ENCODE measurements at regions not wholly inside any gene's neighbourhood (a gene's known extent, or its start where the extent isn't known, plus 50 kb on each side); places are given as distances from the start of the nearest gene placed in this dataset.

- no peak for DNase-seq (ENCODE audit: low spot score)
These were observed 66.5 kb downstream of the RNF6 start for GRCh38 chr13:26155568-26155967.

GRCh38 chr13:26133851-26134250 lies 82.0 kb upstream of the SHISA2 start:
- DNase-seq (ENCODE audit: low spot score) = no peak

GRCh38 chr13:26133286-26133685 lies 81.5 kb upstream of the SHISA2 start:
- no peak for DNase-seq (ENCODE audit: low spot score)

GRCh38 chr13:26132756-26133155 lies 80.9 kb upstream of the SHISA2 start:
- no peak for DNase-seq (ENCODE audit: low spot score)

- DNase-seq (ENCODE audit: low spot score) = no peak
These were observed 76.9 kb upstream of the SHISA2 start for GRCh38 chr13:26128676-26129075.

- DNase-seq (ENCODE audit: low spot score) = no peak
These were observed 65.8 kb upstream of the SHISA2 start for GRCh38 chr13:26117620-26118019.

- peak; percentile 13 for DNase-seq (ENCODE audit: low spot score)
These were observed 61.0 kb upstream of the SHISA2 start for GRCh38 chr13:26112843-26113242.

- no peak for DNase-seq (ENCODE audit: low spot score)
These were observed 60.0 kb upstream of the SHISA2 start for GRCh38 chr13:26111797-26112196.

Data from kidney tubule cell (primary cell).